ENCODE measurements at regions not wholly inside any gene's neighbourhood (a gene's known extent, or its start where the extent isn't known, plus 50 kb on each side); places are given as distances from the start of the nearest gene placed in this dataset.
"Not testable (repeated sequence)": the region's sequence is repeated elsewhere in the genome, so short reads cannot be mapped to it uniquely, and the experiment has no call there.

DNA sequence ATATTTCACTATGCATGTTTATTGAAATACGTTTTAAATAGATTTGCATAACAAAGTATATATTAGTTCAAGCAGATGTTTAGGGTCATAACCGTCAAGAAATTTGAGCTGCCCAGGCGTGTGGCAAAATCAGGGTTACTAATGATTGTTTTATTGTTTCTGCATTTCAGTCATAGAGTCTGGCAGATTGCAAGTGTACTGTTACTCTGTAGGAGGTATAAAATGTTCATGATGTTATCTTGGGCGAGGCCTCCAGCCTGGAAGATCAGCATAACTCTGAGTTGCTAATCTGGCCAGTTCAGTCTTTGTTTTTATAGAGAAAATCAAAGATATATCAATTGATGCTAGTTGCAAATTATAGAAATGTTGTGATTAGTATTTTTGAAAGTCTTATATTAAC lies 410.9 kb downstream of the CHL1 start:
- not testable (repeated sequence) for H3K4me2 ChIP-seq (ENCODE audit: low read depth, low read length, poor library complexity, severe bottlenecking); H3K4me3 ChIP-seq (ENCODE audit: low read length, poor library complexity, severe bottlenecking); H3K79me2 ChIP-seq (ENCODE audit: insufficient read depth, low read length); H3K27me3 ChIP-seq (ENCODE audit: insufficient read depth, low read length, poor library complexity, severe bottlenecking); H3K36me3 ChIP-seq (ENCODE audit: insufficient read depth, low read length); H4K20me1 ChIP-seq (ENCODE audit: insufficient read depth, low read length, poor library complexity, severe bottlenecking); H3K9me3 ChIP-seq (ENCODE audit: insufficient read depth, low read depth, low read length); H3K4me1 ChIP-seq (ENCODE audit: insufficient read depth, low read length, poor library complexity, severe bottlenecking); H3F3A ChIP-seq (ENCODE audit: low read depth); H3K9ac ChIP-seq (ENCODE audit: low read depth, low read length, poor library complexity, severe bottlenecking); H2AFZ ChIP-seq (ENCODE audit: low read length); H3K9me2 ChIP-seq (replicated peaks; ENCODE audit: low read depth, low read length)

GRCh38 chr3:621714-622113 lies 425.2 kb downstream of the CHL1 start:
- Histone ChIP-seq H2AFZ (ENCODE audit: low read length) (no peak overlapping the region), H3K4me2 (ENCODE audit: low read depth, low read length, poor library complexity, severe bottlenecking) (no peak overlapping the region), H3K4me1 (ENCODE audit: insufficient read depth, low read length, poor library complexity, severe bottlenecking) (no peaks in the 10 kb centered on the region), H3K27me3 (ENCODE audit: insufficient read depth, low read length, poor library complexity, severe bottlenecking) (no peaks in the 10 kb centered on the region), H3K79me2 (ENCODE audit: insufficient read depth, low read length) (no peaks in the 10 kb centered on the region), H3K4me3 (ENCODE audit: low read length, poor library complexity, severe bottlenecking) (no peak overlapping the region), H3F3A (ENCODE audit: low read depth) (no peaks in the 10 kb centered on the region), H3K9ac (ENCODE audit: low read depth, low read length, poor library complexity, severe bottlenecking) (no peak overlapping the region), H4K20me1 (ENCODE audit: insufficient read depth, low read length, poor library complexity, severe bottlenecking) (no peaks in the 10 kb centered on the region), H3K36me3 (ENCODE audit: insufficient read depth, low read length) (no peaks in the 10 kb centered on the region), H3K9me3 (ENCODE audit: insufficient read depth, low read depth, low read length) (no peaks in the 10 kb centered on the region), H3K9me2 (replicated peaks; ENCODE audit: low read depth, low read length) (no peaks in the 10 kb centered on the region)
- no peak for TF ChIP-seq EZH2phosphoT487 (IDR thresholded peaks at IDR 0.05; ENCODE audit: borderline replicate concordance)

DNA sequence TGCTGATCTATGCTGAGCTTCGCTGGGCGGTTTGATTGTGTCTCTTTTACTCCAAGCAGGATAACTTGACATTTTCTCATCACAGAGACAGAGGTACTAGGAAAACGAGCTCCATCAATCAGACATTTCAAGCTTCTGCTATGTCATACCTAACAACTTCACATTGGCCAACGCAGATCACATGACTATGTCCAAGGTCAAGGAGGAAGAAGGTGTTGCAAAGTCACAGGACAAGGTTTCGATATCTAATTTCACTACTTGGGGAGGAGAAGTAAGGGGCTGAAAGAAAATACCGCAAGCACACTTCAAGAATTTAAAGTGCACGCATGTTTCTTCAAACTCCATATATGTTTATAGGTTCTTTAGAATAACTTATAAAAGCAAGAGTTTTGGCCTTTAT lies 425.8 kb downstream of the CHL1 start:
- H3K36me3 ChIP-seq (ENCODE audit: insufficient read depth, low read length) = no peaks in the 10 kb centered on the region
- H3K4me1 ChIP-seq (ENCODE audit: insufficient read depth, low read length, poor library complexity, severe bottlenecking) = no peaks in the 10 kb centered on the region
- H3K9me2 ChIP-seq (replicated peaks; ENCODE audit: low read depth, low read length) = no peaks in the 10 kb centered on the region

GRCh38 chr3:623914-624545 lies 427.5 kb downstream of the CHL1 start:
- Histone ChIP-seq H3K4me2 (ENCODE audit: low read depth, low read length, poor library complexity, severe bottlenecking) (no peak overlapping the region), H2AFZ (ENCODE audit: low read length) (no peak overlapping the region), H4K20me1 (ENCODE audit: insufficient read depth, low read length, poor library complexity, severe bottlenecking) (no peaks in the 10 kb centered on the region), H3K9me2 (replicated peaks; ENCODE audit: low read depth, low read length) (no peaks in the 10 kb centered on the region), H3K4me1 (ENCODE audit: insufficient read depth, low read length, poor library complexity, severe bottlenecking) (no peaks in the 10 kb centered on the region), H3K9ac (ENCODE audit: low read depth, low read length, poor library complexity, severe bottlenecking) (no peak overlapping the region), H3F3A (ENCODE audit: low read depth) (no peaks in the 10 kb centered on the region), H3K4me3 (ENCODE audit: low read length, poor library complexity, severe bottlenecking) (no peak overlapping the region), H3K27me3 (ENCODE audit: insufficient read depth, low read length, poor library complexity, severe bottlenecking) (no peaks in the 10 kb centered on the region), H3K79me2 (ENCODE audit: insufficient read depth, low read length) (no peaks in the 10 kb centered on the region), H3K36me3 (ENCODE audit: insufficient read depth, low read length) (no peaks in the 10 kb centered on the region), H3K9me3 (ENCODE audit: insufficient read depth, low read depth, low read length) (no peaks in the 10 kb centered on the region)
- TF ChIP-seq, protein P1, sequence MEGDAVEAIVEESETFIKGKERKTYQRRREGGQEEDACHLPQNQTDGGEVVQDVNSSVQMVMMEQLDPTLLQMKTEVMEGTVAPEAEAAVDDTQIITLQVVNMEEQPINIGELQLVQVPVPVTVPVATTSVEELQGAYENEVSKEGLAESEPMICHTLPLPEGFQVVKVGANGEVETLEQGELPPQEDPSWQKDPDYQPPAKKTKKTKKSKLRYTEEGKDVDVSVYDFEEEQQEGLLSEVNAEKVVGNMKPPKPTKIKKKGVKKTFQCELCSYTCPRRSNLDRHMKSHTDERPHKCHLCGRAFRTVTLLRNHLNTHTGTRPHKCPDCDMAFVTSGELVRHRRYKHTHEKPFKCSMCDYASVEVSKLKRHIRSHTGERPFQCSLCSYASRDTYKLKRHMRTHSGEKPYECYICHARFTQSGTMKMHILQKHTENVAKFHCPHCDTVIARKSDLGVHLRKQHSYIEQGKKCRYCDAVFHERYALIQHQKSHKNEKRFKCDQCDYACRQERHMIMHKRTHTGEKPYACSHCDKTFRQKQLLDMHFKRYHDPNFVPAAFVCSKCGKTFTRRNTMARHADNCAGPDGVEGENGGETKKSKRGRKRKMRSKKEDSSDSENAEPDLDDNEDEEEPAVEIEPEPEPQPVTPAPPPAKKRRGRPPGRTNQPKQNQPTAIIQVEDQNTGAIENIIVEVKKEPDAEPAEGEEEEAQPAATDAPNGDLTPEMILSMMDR (conservative IDR thresholded peaks at IDR 0.05; ENCODE audit: low read length) = no peak
- no peak for TF ChIP-seq EZH2phosphoT487 (IDR thresholded peaks at IDR 0.05; ENCODE audit: borderline replicate concordance)

More for the DNA sequence above, 425.8 kb downstream of the CHL1 start:
- TF ChIP-seq EZH2phosphoT487 (IDR thresholded peaks at IDR 0.05; ENCODE audit: borderline replicate concordance) = no peak
- TF ChIP-seq, protein P1 (conservative IDR thresholded peaks at IDR 0.05; ENCODE audit: low read length) = no peak
- Histone ChIP-seq H2AFZ (ENCODE audit: low read length) (no peak overlapping the region), H3K4me2 (ENCODE audit: low read depth, low read length, poor library complexity, severe bottlenecking) (no peak overlapping the region), H4K20me1 (ENCODE audit: insufficient read depth, low read length, poor library complexity, severe bottlenecking) (no peaks in the 10 kb centered on the region), H3K79me2 (ENCODE audit: insufficient read depth, low read length) (no peaks in the 10 kb centered on the region), H3K4me3 (ENCODE audit: low read length, poor library complexity, severe bottlenecking) (no peak overlapping the region), H3F3A (ENCODE audit: low read depth) (no peaks in the 10 kb centered on the region), H3K9ac (ENCODE audit: low read depth, low read length, poor library complexity, severe bottlenecking) (no peak overlapping the region), H3K27me3 (ENCODE audit: insufficient read depth, low read length, poor library complexity, severe bottlenecking) (no peaks in the 10 kb centered on the region), H3K9me3 (ENCODE audit: insufficient read depth, low read depth, low read length) (no peaks in the 10 kb centered on the region)

All from Loucy (cell line).